KMS-11 (cell line): ENCODE measurements at regions not wholly inside any gene's neighbourhood (a gene's known extent, or its start where the extent isn't known, plus 50 kb on each side); places are given as distances from the start of the nearest gene placed in this dataset.
A peak's percentile ranks its signal among the peaks of the same experiment; 100 is the strongest.

ENCODE experiments used
- H2AFZ ChIP-seq: fragments of 200-600 bp; sonication (generic); 2 replicates; pipeline ENCODE4 v1.6.1; 2016; ENCODE audit warnings: antibody characterized with exemption, mixed run types, low read depth
- H3K27ac ChIP-seq: fragments of 200-600 bp; sonication (generic); 2 replicates; pipeline ENCODE4 v1.6.1; 2016; ENCODE audit warnings: mild to moderate bottlenecking, mixed run types
- H3K27me3 ChIP-seq: fragments of 200-600 bp; sonication (generic); 2 replicates; pipeline ENCODE4 v1.6.1; 2017; ENCODE audit warnings: mild to moderate bottlenecking, low read depth, mixed run types, moderate library complexity; ENCODE audit not compliant: insufficient read depth
- H3K36me3 ChIP-seq: fragments of 200-600 bp; sonication (generic); 2 replicates; pipeline ENCODE4 v1.6.1; 2017; ENCODE audit warnings: mild to moderate bottlenecking, mixed run types; ENCODE audit not compliant: insufficient read depth
- H3K4me1 ChIP-seq: fragments of 200-600 bp; sonication (generic); 2 replicates; pipeline ENCODE4 v1.6.1; 2016; ENCODE audit warnings: mild to moderate bottlenecking, low read depth, mixed run types; ENCODE audit not compliant: poor library complexity, severe bottlenecking
- H3K4me2 ChIP-seq: fragments of 200-600 bp; sonication (generic); 2 replicates; pipeline ENCODE4 v1.7.0; 2016; ENCODE audit warnings: mild to moderate bottlenecking, mixed run types
- H3K4me3 ChIP-seq: fragments of 200-600 bp; sonication (generic); IDR thresholded peaks from 2 replicates; pipeline ENCODE4 v1.6.1; 2017; ENCODE audit warnings: low read depth, low read length, mixed read lengths; ENCODE audit not compliant: insufficient read depth
- H3K79me2 ChIP-seq: fragments of 200-600 bp; sonication (generic); 2 replicates; pipeline ENCODE4 v1.6.1; 2016; ENCODE audit warnings: low read depth, mixed run types; ENCODE audit not compliant: insufficient read depth
- H3K9ac ChIP-seq: fragments of 200-600 bp; sonication (generic); 2 replicates; pipeline ENCODE4 v1.6.1; 2016; ENCODE audit warnings: mild to moderate bottlenecking, mixed run types
- H4K20me1 ChIP-seq: fragments of 200-600 bp; sonication (generic); 2 replicates; pipeline ENCODE4 v1.6.1; 2016; ENCODE audit warnings: mild to moderate bottlenecking, mixed run types; ENCODE audit not compliant: insufficient read depth
- CTCF ChIP-seq: fragments of 200-600 bp; sonication (generic); conservative IDR thresholded peaks from 2 replicates; pipeline ENCODE4 v1.6.1; 2017; ENCODE audit warnings: low read depth, mild to moderate bottlenecking, antibody characterized with exemption, low read length, moderate library complexity, mixed read lengths

GRCh38 chr20:53706466-53707370 is 113.1 kb upstream of the ZNF217 start:
- H3K4me1 ChIP-seq, result peaks cover 50% of the 10 kb centered on the region
- H3K27me3 ChIP-seq, result no peaks in the 10 kb centered on the region
- peak overlapping the region; percentile 19; the same call in 1 of the 2 replicates for H3K9ac ChIP-seq
- peak overlapping the region; percentile 11; the same call in 1 of the 2 replicates for H2AFZ ChIP-seq
- peak overlapping the region; percentile 91 for H3K4me2 ChIP-seq
- H3K27ac ChIP-seq, result peak overlapping the region; percentile 77
- no peaks in the 10 kb centered on the region for H3K79me2 ChIP-seq
- TF ChIP-seq CTCF, result no peak
- no peaks in the 10 kb centered on the region for H3K36me3 ChIP-seq
- no peaks in the 10 kb centered on the region for H4K20me1 ChIP-seq
- no peak overlapping the region for H3K4me3 ChIP-seq

- Histone ChIP-seq H3K27me3 (no peaks in the 10 kb centered on the region), H3K4me2 (peak overlapping the region; percentile 91), H4K20me1 (no peaks in the 10 kb centered on the region), H3K79me2 (no peaks in the 10 kb centered on the region), H3K4me1 (peaks cover 53% of the 10 kb centered on the region), H2AFZ (peak overlapping the region; percentile 11; the same call in 1 of the 2 replicates), H3K4me3 (no peak overlapping the region), H3K27ac (peak overlapping the region; percentile 77), H3K9ac (peak overlapping the region; percentile 19; the same call in 1 of the 2 replicates), H3K36me3 (no peaks in the 10 kb centered on the region)
- TF ChIP-seq CTCF, result no peak
These were observed 112.4 kb upstream of the ZNF217 start for GRCh38 chr20:53706008-53706465.

- no peak overlapping the region for H3K9ac ChIP-seq
- H3K36me3 ChIP-seq, result no peaks in the 10 kb centered on the region
- H3K4me3 ChIP-seq, result no peak overlapping the region
- H3K4me2 ChIP-seq, result no peak overlapping the region
- no peaks in the 10 kb centered on the region for H4K20me1 ChIP-seq
- no peak overlapping the region for H3K27ac ChIP-seq
- no peak overlapping the region for H2AFZ ChIP-seq
- peaks cover 56% of the 10 kb centered on the region for H3K4me1 ChIP-seq
- H3K27me3 ChIP-seq, result no peaks in the 10 kb centered on the region
- no peak for TF ChIP-seq CTCF
- H3K79me2 ChIP-seq, result no peaks in the 10 kb centered on the region
These were observed 109.0 kb upstream of the ZNF217 start for GRCh38 chr20:53702617-53703016.

GRCh38 chr20:53699906-53700305 is 106.3 kb upstream of the ZNF217 start:
- no peak for TF ChIP-seq CTCF
- H4K20me1 ChIP-seq, result no peaks in the 10 kb centered on the region; the same call in 1 of the 2 replicates
- H3K79me2 ChIP-seq, result no peaks in the 10 kb centered on the region
- H2AFZ ChIP-seq, result no peak overlapping the region
- peak overlapping the region; percentile 24; the same call in 1 of the 2 replicates for H3K4me2 ChIP-seq
- H3K27ac ChIP-seq, result no peak overlapping the region
- no peak overlapping the region for H3K9ac ChIP-seq
- H3K36me3 ChIP-seq, result no peaks in the 10 kb centered on the region
- H3K27me3 ChIP-seq, result no peaks in the 10 kb centered on the region
- H3K4me3 ChIP-seq, result no peak overlapping the region
- H3K4me1 ChIP-seq, result peaks cover 29% of the 10 kb centered on the region
